Retina (tissue), 1 donor: ENCODE measurements at regions not wholly inside any gene's neighbourhood (a gene's known extent, or its start where the extent isn't known, plus 50 kb on each side); places are given as distances from the start of the nearest gene placed in this dataset.
A peak's percentile ranks its signal among the peaks of the same experiment; 100 is the strongest.
"Not testable (repeated sequence)": the region's sequence is repeated elsewhere in the genome, so short reads cannot be mapped to it uniquely, and the experiment has no call there.

Experiments used
- DNase-seq: peaks from one replicate; pipeline ENCODE4 v3.0.0-alpha.2; 2016

DNA sequence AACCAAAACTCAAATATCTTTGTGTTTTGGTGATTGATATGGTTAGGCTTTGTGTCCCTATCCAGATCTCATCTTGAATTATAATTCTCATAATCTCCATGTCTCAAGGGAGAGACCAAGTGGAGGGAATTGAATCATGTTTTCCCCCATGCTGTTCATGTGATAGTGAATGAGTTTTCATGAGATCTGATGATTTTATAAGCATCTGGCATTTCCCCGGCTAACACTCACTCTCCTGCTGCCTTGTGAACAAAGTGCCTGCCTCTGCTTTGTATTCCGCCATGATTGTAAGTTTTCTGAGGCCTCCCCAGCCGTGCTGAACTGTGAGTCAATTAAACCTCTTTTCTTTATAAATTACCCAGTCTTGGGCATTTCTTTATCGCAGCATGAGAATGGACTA lies 419.5 kb downstream of the SH2D4B start:
- no peak for DNase-seq

DNA sequence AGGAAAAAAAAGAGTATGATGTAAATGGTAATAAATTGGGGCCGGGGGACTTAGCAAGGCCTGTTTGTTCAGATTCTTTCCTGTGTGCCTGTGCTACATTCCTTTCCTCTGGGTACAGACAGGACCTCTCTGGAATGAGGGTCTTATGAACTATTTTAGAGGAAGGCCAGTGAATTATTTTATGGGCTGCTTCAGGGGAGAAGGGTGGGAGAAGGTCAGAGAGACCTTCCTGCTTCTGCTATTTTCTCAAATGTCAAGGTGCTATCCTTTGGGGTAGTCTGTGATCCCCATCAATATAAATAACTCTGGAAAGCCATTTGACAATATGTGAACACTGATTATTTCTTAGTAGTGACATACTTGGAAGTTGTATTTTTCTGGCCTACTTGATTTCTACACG lies 426.5 kb downstream of the SH2D4B start:
- DNase-seq, result no peak

DNA sequence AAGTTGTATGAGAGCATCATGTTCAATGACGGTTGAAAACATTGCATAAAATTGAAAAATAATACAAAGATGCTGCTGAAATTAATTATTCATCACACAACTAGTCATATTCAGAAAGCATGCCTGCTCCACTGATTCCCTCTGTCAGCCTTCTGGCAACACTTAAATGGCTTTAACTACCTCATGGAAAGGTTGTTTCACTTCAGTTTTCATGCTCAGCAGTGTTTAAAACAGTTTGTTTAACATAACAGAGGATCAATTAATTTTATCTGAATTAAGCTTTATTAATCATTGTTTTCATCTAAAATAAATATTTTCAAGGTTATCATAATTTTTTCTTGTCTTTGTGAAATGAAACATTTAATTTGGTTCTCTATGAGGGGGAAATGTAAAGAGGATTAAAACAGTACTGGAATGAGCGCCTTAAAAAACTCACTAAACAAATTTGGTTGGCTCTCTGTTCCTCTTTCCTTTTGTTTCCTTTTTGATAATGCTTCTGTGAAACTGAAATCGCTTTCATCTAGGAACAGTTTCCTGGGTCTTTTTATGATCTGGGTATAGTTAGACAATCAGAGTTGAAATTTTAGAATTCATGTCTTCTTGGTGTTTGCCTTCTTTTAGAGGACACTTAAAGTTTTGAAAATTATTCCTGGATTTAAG lies 427.4 kb downstream of the SH2D4B start:
- no peak for DNase-seq

DNA sequence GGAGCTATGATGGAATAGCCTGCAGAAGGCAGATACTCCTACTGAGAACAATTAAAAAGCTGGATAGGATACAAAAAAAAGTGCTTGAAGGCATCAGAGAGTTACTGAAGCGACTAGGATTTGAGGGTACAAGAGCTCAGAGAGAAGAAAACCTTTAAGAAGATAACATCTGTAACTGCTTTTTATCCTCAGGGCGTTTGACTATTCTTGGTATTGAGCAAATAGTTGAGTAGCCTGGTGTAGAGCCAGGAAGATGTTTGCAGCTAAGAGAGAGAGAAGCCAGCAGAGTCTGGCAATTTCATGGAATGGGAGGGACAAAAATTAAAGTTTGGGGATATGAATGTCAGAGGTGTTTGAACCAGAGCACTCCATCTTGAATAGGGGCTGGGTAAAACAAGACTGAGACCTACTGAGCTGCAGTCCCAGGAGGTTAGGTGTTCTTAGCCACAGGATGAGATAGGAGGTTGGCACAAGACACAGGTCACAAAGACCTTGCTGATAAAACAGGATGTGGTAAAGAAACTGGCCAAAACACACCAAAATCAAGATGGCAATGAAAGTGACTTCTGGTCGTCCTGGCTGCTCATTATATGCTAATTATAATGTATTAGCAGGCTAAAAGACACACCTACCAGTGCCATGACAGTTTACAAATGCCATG lies 428.8 kb downstream of the SH2D4B start:
- no peak for DNase-seq

DNA sequence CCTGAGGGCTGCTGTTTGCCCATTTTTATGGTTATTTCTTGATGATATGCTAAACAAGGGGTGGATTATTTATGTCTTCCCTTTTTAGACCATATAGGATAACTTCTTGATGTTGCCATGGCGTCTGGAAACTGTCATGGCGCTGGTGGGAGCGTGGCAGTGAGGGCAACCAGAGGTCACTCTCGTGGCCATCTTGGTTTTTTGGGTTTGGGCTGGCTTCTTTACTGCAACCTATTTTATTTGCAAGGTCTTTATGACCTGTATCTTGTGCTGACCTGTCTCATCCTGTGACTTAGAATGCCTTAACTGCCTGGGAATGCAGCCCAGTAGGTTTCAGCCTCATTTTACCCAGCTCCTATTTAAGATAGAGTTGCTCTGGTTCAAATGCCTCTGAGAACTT lies 429.7 kb downstream of the SH2D4B start:
- DNase-seq, result not testable (repeated sequence)

DNA sequence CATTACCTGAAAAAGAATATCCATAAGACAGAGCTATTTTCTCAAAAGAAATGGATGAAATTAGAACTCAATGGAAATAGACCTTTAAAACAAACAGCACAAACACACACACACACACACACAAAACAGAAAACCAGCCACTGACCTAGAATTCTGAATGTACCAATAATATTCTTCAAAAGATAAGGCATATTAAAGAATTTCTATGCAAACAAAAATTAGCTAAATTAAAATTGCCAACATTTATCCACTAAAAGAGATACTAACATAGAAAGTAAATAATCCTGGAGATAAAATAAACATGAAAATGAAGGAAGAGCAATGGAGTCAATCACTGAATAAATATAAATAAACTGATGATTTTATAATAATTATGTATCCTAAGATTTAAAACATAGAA lies 431.2 kb downstream of the SH2D4B start:
- no peak for DNase-seq

DNA sequence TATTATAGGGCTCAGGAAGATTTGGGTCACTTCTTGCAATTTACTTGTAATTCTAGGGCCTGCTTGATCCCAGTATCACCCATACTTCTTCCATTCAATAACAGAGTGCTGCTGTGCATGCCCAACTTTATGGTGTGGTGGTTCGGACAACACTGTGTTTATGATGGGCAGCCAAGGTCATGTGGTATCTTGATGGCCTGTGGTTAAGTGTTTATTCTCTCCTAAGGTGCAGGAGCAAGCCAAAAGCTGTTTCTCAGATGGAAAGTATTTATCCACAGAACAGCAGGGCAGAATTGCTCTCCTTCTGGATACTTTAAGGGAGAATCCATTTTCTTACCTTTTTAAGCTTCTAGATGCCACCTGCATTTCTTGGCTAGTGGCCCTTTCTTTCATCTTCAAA lies 433.8 kb downstream of the SH2D4B start:
- no peak for DNase-seq

DNA sequence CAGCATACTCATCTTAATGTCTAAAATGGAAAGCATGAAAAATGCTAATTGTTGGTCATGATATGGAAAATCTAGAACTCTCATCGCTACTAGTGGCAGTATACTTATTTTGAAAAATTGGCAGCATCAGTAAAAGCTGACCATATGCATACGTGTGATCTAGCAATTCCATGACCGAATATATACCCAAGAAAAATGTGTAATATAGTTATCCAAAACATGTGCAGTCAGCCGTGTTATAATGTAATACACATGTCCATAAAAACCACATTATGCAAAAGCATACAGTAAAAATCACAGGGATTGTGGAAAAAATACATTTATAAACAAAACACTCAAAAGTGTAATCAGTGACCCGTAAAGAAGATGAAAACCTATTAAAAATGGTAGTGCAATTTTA lies 439.0 kb downstream of the SH2D4B start:
- no peak for DNase-seq

DNA sequence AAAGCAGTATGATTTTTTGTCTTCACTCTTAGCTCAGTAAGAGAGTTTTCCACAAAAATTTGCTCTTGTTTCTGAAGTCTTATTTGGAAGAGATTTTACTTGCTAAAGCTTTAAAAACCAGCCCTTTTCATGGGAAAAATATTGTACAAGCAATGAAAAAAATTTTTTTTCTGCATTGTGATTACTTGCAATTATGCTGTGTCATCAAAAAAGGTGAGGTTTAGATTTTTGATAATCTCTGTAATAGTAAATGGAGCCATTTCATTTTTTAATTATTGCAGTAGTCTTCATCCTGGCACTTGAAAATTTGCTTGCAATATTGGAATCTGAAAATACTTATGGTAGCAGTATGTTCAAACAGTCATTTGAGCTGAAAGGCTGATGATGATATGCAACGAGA lies 447.4 kb downstream of the SH2D4B start:
- no peak for DNase-seq

DNA sequence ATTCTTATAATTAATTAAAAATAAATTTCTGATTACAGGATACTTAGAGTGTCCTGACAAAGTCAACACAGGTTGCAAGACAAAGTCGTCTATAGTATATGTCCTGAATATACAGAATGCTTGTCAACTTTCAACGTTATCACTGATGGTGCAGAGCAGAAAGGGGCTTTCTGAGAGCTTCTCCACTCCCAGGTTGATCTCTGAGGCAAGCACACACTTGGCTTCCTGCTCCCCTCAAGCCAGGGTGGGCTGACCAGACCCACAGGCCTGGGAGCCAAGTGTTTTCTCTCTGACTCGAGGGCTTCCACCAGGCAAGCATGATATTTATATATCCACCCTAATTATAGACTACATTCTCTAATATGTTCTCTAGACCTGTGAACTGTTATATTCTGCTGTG lies 448.9 kb downstream of the SH2D4B start:
- DNase-seq, result no peak

DNA sequence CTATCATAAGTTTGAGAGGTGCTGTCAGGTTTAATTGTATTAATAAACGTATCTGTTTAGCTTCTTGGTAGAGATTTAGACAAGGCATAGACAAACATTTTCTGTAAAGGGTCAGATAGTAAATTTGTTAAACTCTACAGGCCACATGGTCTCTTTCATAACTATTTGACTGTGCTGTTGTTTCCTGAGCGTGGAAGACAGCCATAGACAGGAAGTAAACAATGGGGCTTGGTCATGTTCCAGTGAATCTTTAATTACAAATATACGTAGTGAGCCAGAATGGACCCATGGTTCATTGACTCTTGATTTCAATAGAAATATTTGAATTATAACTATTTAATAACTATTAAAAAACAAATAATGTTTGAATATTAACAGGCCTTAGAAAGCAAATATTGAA lies 451.1 kb downstream of the SH2D4B start:
- DNase-seq, result no peak

DNA sequence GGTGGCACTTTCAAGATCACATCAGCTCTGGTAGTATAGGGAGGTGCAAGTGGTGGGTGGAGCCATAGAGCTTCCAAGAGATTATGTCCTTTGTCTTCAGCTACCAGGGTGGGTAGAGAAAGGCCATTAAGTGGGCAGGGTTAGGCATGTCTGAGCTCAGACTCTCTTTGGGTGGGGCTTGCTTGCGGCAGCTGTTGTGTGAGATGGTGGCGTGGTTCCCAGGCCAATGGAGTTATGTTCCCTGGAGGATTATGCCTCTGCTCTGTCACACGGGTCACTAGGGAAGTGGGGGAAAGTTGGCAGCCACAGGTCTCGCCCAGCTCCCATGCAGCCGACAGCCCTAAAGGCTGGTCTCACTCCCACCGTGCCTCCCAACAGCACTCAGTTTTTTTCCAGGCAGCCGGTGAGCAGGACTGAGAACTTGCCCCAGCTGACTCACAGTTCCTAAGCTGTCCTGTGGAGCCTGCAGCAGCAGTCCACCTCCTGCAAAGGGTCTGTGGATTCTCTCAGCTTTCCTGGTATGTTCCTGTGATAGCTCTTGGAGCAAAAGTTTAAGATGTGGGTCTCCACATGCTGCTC lies 459.0 kb downstream of the SH2D4B start:
- DNase-seq, result no peak

DNA sequence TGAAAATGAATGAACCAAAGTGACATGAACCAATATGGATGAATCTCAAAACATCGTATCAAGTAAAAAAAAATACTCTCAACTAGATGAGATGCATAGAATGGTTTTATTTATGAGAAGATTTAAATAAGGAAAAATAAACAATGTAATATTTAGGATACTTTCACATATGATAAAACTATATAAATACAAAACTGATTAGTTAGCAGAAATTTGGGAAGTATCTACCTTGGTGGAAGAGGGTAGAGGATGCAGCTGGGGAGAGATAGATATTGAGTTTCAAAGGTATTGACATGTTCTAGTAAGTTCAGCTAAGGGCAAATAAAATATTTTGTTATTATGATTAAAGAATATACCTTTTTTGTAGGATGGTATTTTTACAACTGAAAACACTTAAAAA lies 463.1 kb downstream of the SH2D4B start:
- DNase-seq, result no peak

DNA sequence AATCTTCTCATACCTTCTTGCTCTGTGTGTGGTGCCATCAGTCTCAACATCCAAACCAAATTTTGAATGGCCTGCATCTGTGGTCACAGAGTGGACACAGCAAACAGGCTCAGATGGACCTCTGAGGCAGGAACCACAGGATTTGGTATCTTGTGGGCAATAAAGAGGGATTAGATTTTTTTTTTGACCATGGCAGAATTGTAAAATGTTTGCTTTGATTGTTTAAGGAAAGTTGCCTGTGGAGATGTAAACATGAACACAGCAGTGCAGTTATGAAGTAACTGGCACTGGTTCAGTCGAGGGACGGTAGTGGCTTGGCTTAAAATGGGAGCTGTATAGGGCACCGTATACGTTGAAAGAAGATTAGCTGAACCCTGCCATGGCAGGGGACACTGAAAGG lies 464.7 kb downstream of the SH2D4B start:
- DNase-seq, result no peak

DNA sequence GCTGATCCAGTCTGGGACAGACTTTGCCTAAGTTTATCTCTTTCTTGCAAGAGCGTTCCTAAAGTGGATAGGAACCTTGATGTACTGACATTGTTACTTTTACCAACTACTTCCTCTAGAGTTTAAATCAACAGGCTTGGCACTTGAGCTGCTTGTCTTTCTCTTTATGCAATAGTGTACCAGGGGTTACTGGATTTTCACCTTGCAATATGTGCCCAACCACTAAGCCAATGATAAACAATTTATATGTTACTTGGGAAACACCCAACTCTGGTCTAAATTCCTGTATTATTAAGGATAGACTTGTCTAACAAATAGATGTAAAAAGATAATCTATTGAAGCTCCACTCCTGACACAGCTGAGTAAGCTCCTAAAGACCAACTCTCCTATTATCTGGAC lies 470.2 kb downstream of the SH2D4B start:
- no peak for DNase-seq

DNA sequence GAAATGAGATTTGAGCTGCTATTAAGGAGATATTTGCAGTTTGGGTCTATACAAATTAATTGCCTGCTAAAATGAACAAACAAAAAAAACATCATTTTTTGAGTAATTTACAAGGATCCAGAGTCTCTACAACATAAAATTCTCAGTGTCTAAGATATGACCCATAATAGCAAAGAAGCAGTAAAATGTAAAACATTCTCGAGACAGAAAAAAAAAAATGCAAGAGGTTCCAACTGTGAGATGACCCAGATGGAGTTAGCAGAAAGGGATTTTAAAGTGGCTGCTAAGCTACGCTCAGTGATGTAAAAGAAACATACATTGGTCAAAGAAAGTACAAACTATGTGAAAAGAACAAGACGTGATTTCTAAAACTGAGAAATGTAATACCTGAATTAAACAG lies 471.0 kb downstream of the SH2D4B start:
- no peak for DNase-seq

DNA sequence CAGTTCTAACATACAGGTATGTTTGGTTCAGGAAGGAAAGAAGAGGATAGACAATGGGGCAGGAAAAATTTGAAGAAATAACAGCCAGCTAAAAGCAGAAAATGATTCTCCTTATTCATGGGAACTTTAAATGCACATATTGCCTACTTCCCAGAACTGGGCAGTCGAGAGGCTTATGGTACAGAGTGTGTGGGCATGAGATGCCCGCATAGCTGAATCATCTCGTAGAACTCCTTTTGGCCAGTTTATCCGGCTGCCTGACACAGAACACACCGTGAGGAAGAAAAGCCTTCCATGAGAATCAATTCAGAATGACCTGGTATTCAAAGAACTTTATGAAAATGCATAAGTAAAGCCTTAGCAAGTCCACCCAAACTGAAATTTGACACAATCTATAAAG lies 471.6 kb downstream of the SH2D4B start:
- no peak for DNase-seq

DNA sequence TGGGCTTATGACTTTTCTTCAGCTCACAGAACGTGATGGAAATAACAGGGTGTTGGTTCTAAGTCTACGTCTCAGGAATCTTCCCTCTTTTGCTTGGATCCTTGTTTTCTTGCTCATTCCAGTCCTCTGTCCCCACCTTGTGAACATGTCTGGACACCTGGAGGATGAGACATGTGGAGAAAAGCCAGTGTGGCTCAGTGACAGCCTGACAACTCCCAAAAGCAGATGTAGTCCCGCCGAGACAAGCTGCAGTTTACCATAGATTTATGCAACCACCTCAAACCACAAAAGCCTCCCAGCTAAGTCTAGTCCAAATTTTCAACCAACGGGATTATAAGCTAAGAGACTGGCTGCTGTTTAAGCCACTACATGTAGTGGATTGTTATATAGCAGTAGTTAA lies 476.1 kb downstream of the SH2D4B start:
- DNase-seq, result no peak

DNA sequence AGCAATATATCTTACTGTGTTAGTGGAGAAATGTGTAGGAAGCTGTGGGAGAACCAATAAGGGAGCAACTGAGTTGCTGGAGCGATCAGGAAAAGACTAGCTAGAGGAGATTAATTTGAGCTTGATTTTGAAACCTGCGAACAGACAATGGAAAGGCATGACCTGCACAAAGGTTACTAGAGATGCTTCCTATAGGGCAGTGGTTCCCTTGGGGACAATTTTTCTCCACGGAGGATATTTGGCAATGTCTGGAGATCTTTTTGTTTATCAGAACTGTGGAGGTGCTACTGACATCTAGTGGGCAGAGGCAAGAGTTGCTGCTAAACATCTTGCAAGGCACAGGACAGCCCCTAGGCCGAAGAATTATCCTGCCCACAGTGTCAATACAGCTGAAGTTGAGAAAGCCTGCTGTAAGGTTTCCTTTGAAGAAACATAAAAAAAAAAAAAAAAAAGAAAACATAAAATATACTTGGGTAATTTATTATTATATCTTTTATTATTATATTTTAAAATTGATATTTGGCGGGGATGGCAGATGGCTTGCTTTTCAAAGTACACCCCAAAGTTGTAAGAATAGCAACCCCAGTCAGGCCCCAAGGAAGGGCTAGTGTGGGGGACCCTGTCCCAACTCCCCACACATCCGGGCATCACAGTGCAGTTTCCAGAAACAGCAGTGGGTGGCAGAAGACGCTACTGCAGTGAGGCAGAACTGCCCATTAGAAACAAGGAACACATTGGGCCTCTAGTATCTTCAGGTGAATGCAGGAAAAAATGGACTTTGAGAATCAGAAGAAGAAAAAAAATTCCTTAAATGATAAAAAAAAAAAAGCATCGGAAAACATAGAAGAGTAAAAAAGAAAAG lies 481.6 kb downstream of the SH2D4B start:
- peak; percentile 37 for DNase-seq

DNA sequence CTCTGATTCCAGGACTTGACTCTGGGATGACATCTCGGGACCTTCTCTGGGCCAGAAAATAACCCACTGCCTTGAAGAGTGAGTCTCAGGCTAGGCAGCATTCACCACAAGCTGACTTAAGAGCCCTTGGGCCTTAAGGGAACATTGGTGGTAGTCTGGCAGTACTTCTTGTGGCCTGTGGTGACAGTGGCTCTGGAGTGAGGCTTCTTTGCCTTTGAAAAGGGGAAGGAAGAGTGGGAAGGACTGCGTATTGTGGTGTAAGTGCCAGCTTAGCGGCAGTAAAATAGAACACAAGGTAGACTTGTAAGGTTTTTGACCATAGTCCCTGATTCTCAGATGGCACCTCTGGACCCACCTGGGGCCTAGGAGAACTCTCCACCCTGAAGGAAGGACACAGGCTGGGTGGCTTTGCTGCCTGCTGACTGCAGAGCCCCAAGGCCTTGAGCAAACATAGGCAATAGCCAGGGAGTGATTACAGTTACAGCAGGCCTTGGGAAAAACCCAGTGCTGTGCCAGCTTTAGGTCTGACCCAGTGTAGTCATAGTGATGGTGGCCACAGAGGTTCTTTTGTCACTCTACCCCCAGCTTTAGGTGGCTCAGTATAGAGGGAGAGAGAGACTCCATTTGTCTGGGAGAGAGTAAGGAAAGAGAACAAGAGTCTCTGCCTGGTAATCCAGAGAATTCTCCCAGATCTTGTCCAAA lies 483.9 kb downstream of the SH2D4B start:
- DNase-seq, result no peak

DNA sequence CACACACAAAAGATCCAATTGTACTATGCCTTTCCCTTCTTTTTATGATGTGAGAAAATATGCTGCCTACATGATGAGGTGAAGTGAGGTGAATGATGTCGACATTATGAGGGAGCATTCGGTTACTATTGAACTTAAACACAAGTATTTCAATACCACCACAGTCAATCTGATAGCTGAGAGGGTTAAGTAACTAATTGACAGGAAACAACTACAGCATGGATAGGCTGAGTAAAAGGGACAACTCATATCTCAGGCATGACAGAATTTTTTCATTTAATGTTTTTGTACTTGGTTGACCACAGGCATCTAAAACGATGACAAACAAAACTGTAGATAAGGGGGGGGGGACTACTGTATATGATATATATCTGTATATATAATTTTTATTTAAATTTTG lies 488.9 kb downstream of the SH2D4B start:
- no peak for DNase-seq

DNA sequence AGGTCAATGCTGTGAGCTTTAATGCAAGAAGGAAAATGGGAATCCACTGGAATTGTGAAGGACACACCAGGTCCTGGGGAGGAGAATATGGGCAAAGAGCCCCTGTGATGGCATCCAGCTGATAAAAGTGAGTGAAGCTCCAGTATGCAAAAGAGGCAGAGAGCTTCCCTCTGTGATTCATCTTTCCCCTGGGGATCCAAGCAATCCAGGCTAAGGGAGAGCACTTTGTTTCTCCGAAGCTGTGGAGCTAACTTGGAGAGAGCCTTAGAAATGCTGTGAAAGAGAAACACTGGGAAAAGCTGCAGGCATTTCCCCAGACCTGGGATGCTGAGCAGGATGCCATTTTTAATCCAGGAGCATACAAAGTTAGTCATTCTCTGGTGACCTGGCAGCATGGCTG lies 489.5 kb downstream of the SH2D4B start:
- no peak for DNase-seq

DNA sequence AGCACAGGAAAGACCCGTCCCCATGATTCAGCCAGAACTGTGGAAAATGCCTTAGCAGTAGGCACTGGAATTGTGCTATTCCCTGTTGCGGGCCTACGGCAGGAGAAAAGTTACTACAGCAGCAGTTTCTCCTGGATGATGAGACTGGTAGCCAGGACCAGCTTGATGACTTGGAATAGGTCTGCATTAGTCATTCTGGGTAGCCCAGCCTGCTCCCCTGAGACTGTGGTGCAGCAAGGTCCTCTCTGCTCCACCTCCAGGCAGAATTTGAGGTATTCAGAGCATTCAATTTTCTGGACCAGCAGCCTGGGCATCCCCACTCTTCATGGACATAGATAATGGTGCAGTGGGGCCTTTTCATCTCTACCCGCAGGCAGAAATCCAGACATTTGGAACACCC lies 490.0 kb downstream of the SH2D4B start:
- DNase-seq, result no peak
